ENCODE measurements at regions not wholly inside any gene's neighbourhood (a gene's known extent, or its start where the extent isn't known, plus 50 kb on each side); places are given as distances from the start of the nearest gene placed in this dataset.

DNA sequence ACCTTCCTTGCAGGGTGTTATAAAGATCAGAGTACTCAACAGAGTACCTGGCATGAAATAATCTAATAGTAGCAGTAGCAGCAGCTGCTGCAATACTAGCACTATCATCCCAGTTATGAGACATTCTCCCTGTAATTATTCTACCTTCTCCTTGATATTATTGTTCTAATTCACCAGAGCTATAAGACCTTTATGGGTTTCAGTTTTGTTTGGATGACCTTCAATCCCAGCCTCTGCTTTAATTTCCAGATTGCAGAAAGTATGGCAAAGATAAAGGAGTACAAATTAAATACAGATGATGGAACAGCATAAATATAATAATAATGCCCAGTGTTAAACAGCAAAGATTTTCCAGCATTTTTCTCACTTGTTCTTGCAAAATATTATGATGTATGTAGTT is 150.5 kb upstream of the MYLIP start:
- CTCF ChIA-PET, result no interaction called here
- no TSS peak for BruUV-seq (replicated peaks)

GRCh38 chr6:15977050-15977449 is 151.8 kb upstream of the MYLIP start:
- no peaks in the 10 kb centered on the region for H3K4me1 ChIP-seq (ENCODE audit: control insufficient read depth, insufficient read depth, low read length)
- ChIA-PET POLR2A (no interaction called here), CTCF (no interaction called here)
- H3K36me3 ChIP-seq (ENCODE audit: control insufficient read depth, insufficient read depth, low read length), result no peaks in the 10 kb centered on the region
- no peak overlapping the region for H3K4me3 ChIP-seq (ENCODE audit: low read depth in 2 of 2, low read length in 2 of 2)
- H3K27ac ChIP-seq (ENCODE audit: low read length), result no peak overlapping the region
- BruUV-seq (replicated peaks), result no TSS peak
- intact Hi-C loops (cut with micrococcal nuclease; ENCODE audit: unreplicated experiment) (no loop called here), in situ Hi-C loops (cut with HindIII; ENCODE audit: low pct_unique_long_range_greater_than_20kb, low sequenced_read_pairs) (no loop called here)
- ATAC-seq (no peak), DNase-seq (ENCODE audit: low read depth, low spot score) (no peak)
- H3K9me3 ChIP-seq (ENCODE audit: control insufficient read depth, insufficient read depth, low read depth, low read length), result no peaks in the 10 kb centered on the region
- TF ChIP-seq, protein P1, sequence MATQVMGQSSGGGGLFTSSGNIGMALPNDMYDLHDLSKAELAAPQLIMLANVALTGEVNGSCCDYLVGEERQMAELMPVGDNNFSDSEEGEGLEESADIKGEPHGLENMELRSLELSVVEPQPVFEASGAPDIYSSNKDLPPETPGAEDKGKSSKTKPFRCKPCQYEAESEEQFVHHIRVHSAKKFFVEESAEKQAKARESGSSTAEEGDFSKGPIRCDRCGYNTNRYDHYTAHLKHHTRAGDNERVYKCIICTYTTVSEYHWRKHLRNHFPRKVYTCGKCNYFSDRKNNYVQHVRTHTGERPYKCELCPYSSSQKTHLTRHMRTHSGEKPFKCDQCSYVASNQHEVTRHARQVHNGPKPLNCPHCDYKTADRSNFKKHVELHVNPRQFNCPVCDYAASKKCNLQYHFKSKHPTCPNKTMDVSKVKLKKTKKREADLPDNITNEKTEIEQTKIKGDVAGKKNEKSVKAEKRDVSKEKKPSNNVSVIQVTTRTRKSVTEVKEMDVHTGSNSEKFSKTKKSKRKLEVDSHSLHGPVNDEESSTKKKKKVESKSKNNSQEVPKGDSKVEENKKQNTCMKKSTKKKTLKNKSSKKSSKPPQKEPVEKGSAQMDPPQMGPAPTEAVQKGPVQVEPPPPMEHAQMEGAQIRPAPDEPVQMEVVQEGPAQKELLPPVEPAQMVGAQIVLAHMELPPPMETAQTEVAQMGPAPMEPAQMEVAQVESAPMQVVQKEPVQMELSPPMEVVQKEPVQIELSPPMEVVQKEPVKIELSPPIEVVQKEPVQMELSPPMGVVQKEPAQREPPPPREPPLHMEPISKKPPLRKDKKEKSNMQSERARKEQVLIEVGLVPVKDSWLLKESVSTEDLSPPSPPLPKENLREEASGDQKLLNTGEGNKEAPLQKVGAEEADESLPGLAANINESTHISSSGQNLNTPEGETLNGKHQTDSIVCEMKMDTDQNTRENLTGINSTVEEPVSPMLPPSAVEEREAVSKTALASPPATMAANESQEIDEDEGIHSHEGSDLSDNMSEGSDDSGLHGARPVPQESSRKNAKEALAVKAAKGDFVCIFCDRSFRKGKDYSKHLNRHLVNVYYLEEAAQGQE (IDR thresholded peaks at IDR 0.05; ENCODE audit: insufficient read depth in 1 of 2, low read depth in 2 of 2, low read length in 1 of 2), result no peak
- TF ChIP-seq SIN3A (IDR thresholded peaks at IDR 0.05; ENCODE audit: borderline replicate concordance, insufficient read depth, low read depth, low read length), result no peak
- no peak for TF ChIP-seq CTCF (IDR thresholded peaks at IDR 0.05)
- no peak for TF ChIP-seq TCF7L2 (IDR thresholded peaks at IDR 0.05; ENCODE audit: low read depth, low read length)
- no peak for TF ChIP-seq POLR2AphosphoS5 (IDR thresholded peaks at IDR 0.05; ENCODE audit: low read depth, low read length)
- H3K27me3 ChIP-seq (ENCODE audit: control insufficient read depth, insufficient read depth, low read length), result no peaks in the 10 kb centered on the region

More for the DNA sequence above, 150.5 kb upstream of the MYLIP start:
- DNase-seq (ENCODE audit: low read depth, low spot score) (no peak), ATAC-seq (no peak)
- H3K4me1 ChIP-seq (ENCODE audit: control insufficient read depth, insufficient read depth, low read length), result no peaks in the 10 kb centered on the region
- POLR2A ChIA-PET, result no interaction called here
- H3K4me3 ChIP-seq (ENCODE audit: low read depth in 2 of 2, low read length in 2 of 2), result no peak overlapping the region
- in situ Hi-C loops (cut with HindIII; ENCODE audit: low pct_unique_long_range_greater_than_20kb, low sequenced_read_pairs) (no loop called here), intact Hi-C loops (cut with micrococcal nuclease; ENCODE audit: unreplicated experiment) (no loop called here)
- H3K27ac ChIP-seq (ENCODE audit: low read length), result no peak overlapping the region
- no peaks in the 10 kb centered on the region for H3K9me3 ChIP-seq (ENCODE audit: control insufficient read depth, insufficient read depth, low read depth, low read length)
- no peak for TF ChIP-seq CTCF (IDR thresholded peaks at IDR 0.05)
- no peak for TF ChIP-seq POLR2AphosphoS5 (IDR thresholded peaks at IDR 0.05; ENCODE audit: low read depth, low read length)
- TF ChIP-seq TCF7L2 (IDR thresholded peaks at IDR 0.05; ENCODE audit: low read depth, low read length), result no peak
- TF ChIP-seq SIN3A (IDR thresholded peaks at IDR 0.05; ENCODE audit: borderline replicate concordance, insufficient read depth, low read depth, low read length), result no peak
- H3K27me3 ChIP-seq (ENCODE audit: control insufficient read depth, insufficient read depth, low read length), result no peaks in the 10 kb centered on the region
- no peaks in the 10 kb centered on the region for H3K36me3 ChIP-seq (ENCODE audit: control insufficient read depth, insufficient read depth, low read length)

Data from Panc1 (cell line).